GM19372 (cell line): ENCODE measurements at regions not wholly inside any gene's neighbourhood (a gene's known extent, or its start where the extent isn't known, plus 50 kb on each side); places are given as distances from the start of the nearest gene placed in this dataset.
"Not testable (repeated sequence)": the region's sequence is repeated elsewhere in the genome, so short reads cannot be mapped to it uniquely, and the experiment has no call there.

ENCODE experiments used
- ATAC-seq: cut with Tn5 transposase; IDR thresholded peaks from one replicate; pipeline ENCODE4 v1.9.1; 2021; ENCODE audit warnings: mild to moderate bottlenecking, low read depth, moderate library complexity; ENCODE audit not compliant: unreplicated experiment

- no peak for ATAC-seq
Observed at GRCh38 chr2:125942585-125943424, 713.2 kb upstream of the GYPC start.

DNA sequence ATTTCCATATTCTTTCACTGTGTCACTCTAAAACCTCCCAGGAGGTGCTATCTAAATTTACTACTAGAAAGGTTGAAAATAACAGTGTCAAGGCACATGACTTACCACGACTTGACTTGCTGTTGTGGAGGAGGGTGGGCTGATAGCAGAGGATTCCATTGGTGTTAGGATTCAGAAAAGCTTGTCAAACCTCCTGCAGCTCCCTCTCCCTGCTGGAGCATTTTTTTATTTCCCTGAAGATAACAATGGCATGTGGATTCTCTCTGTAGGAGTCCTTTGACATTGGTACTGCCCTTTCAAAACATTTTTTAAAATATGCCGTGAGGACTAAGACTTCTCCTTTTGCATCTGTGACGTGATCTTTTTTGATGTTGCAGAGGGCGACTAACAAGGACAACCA, 696.9 kb upstream of the GYPC start:
- no peak for ATAC-seq

GRCh38 chr2:125961739-125962138, 694.2 kb upstream of the GYPC start:
- ATAC-seq, result no peak

- ATAC-seq, result no peak
Observed at GRCh38 chr2:125979886-125980285, 676.1 kb upstream of the GYPC start.

DNA sequence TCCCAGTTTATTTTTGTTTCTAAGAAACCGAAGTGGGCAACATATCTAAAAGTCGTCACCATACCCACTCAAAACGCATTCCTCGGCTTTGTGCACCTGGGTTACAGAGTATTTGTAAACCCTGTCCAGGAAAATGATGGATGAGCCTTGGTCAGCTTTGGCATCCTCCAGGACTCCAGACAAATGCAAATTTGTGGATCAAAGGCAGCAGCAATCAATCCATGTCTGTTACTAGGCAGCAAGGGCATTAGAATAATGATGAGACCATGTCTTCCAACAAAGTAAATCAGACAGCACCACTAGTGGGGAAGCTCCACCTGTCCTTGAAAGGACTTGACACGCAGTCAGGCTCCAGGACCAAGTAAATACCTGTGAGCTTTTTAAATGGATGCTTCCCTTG, 672.6 kb upstream of the GYPC start:
- ATAC-seq, result no peak

GRCh38 chr2:126029316-126029715, 626.6 kb upstream of the GYPC start:
- no peak for ATAC-seq

- no peak for ATAC-seq
Observed at GRCh38 chr2:126038861-126039260, 617.1 kb upstream of the GYPC start.

DNA sequence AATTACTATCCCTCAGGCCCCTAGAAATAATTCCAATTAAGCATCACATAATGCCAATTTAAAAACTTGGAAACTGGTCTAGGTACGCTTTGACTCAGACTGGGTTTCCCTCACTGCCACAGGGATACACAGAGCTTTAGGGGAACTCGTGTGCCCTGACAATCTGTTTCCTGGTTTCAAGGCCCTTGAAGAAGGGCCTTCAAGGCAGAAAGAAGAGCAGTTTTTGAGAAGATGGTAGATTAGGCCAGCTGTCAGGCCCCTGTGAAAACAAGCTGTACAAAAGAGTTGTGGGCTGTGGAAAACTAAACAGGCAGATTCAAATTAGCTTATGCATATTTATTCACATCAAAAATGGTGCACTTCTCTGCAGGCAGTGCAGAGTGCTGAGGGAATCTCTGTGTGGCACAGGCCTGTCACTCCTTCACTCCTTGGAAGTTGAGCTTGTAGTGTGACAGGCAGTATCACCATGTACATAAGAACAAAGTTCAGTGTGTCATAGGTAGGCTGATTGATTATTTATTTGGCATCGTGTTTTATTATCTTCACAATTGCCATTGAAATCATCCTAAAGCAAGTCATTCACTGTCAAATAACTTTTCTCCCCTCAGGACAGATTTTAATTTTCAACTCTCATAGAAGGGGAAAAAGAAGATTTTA, 614.4 kb upstream of the GYPC start:
- ATAC-seq, result no peak

DNA sequence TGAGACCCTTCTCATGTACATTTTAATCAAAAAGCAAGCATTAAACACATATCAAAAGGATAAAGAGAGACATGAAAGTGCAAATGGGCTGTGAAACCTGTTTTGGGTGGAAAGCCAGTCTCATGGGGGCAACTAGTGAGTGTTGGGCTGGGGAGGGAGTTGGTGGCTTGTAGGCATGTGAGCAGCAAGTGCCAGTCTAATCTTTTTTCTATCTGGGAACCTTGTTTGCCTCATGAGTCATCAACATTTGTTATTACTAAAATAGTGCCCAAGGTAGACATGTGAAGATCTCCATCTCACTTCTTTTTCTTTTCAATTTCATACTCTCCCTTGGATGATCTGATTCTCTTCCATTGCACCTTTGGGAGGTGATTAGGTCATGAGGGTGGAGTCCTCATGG, 613.9 kb upstream of the GYPC start:
- no peak for ATAC-seq

- ATAC-seq, result no peak
Observed at GRCh38 chr2:126048719-126049118, 607.2 kb upstream of the GYPC start.

DNA sequence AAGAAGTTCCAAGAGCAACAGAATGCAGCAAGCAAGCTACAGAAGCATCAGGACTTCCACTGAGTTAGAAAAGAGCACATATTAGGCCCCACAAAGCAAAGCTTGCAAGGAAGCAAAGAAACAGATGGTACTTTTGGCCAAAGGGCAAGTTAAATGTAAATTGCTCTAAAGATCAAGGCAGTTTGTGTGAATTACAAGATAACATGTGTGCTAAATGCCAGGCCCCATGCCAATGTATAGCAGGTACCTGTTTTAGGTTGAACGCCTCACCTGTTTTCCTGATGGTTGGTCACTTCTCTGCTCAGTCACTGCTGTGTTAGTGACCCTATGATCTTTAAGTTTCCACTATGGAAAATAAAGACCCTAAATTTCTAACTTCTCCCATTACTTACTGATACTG, 606.5 kb upstream of the GYPC start:
- ATAC-seq, result no peak

GRCh38 chr2:126050991-126051736, 604.8 kb upstream of the GYPC start:
- no peak for ATAC-seq

- ATAC-seq, result not testable (repeated sequence)
Observed at GRCh38 chr2:126051737-126052240, 604.2 kb upstream of the GYPC start.

DNA sequence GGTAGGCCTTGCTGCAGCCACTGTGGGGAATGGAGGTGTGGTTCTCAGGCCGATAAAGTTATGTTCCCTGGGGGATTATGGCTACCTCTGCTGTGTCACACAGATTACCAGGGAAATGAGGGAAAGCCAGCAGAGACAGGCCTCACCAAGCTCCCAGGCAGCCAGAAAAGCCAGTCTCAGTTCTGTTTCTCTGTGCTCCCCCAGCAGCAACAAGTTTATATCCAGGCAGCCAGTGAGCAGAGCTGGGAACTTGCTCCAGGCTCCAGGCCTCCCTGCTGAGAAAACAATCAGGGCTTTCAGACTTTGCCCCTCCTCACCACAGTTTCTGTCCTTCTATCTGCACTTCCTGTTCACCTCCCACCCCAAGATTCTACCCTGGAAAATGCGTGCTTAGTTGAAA, 596.6 kb upstream of the GYPC start:
- no peak for ATAC-seq

DNA sequence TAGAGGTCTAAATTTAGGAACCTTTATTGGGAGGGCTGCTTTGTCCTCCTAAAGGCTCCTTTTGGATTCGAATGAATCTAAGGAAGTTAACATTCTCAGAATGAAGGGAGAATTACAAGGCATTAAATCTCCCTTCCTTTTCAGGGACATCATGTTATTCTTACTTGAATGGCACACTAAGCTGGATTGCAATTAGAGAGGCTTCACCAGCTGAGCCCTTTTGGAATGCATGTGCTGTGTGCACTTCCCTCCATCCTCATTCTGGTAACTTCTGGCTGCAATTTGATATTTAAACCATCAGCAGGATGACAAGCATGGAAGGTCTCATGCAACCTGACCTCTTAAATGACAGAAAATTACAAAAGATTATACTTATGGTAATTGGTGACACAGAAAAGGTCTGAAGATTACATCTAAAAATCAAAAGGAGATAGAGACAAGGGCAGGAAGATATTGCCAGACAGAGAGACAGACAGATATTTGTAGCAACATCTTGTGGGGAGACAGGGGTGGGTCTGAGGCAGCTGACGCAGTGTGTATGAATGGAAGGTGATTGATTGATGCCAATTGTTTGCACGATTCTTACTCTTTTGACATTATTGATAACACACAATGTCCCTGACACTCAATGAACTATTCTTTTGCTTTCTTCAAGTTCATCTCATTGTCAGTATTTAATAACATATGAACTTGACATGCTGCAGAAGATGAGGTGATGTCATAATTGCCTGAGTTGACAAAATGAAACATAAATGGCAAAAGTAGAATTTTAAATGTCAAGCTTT, 570.8 kb upstream of the GYPC start:
- no peak for ATAC-seq

GRCh38 chr2:126100962-126101361, 555.0 kb upstream of the GYPC start:
- no peak for ATAC-seq

GRCh38 chr2:126106006-126106405, 550.0 kb upstream of the GYPC start:
- ATAC-seq, result no peak

- no peak for ATAC-seq
Observed at GRCh38 chr2:126107883-126108282, 548.1 kb upstream of the GYPC start.

DNA sequence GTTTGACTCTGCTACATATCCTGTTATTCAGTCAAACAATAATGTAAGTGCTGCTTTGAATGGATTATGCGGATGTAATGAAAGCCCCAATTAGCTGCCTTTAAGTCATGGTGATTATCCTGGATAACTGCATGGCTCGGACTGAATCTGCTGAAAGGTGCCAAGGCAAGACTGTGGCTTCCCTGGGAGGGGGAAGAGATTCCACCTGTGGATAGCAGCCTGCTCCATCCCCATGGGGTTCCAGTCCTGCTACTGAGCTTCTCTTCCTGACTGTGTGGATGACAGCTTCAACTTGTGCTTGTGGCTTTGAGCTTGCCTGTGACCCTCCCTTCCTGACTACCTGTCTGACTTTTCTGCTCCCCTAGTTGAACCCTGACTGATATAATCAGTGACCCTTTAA, 540.0 kb upstream of the GYPC start:
- ATAC-seq, result no peak

DNA sequence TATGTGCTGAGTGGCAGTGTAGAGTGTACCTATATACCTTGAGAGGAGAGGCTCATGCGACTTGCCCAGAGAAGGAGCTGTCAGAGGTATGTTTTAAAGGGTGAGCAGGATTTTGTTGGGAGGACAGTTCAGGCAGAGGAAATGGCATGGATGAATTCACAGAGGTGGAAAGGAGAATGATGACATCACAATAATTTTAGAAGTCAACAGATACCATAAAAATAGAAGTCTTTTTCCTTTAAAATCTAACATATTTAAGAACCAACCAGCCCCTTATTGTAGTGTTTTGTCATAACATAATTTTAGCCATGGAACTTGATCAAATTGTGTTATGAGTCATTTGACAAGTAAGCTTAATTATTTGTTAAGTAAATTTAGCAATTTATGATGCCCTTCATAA, 538.1 kb upstream of the GYPC start:
- no peak for ATAC-seq
